Trophoblast cell (in vitro differentiated cells and primary cell): ENCODE measurements at regions not wholly inside any gene's neighbourhood (a gene's known extent, or its start where the extent isn't known, plus 50 kb on each side); places are given as distances from the start of the nearest gene placed in this dataset.

ENCODE experiments used
- DNase-seq, 2 donors: peaks; one replicate each; pipeline ENCODE4 v3.0.0-alpha.2; 2016
- H2AFZ ChIP-seq: 2 replicates; pipeline ENCODE4 v1.6.1; 2013; ENCODE audit warnings: low read length, moderate library complexity, mild to moderate bottlenecking; ENCODE audit not compliant: insufficient read depth, poor library complexity
- H2AK5ac ChIP-seq: 2 replicates; pipeline ENCODE4 v1.6.1; 2013; ENCODE audit warnings: mild to moderate bottlenecking, low read length
- H2BK120ac ChIP-seq: 2 replicates; pipeline ENCODE4 v1.6.1; 2013; ENCODE audit warnings: low read length, mild to moderate bottlenecking, moderate library complexity; ENCODE audit not compliant: insufficient read depth, poor library complexity
- H2BK12ac ChIP-seq: 2 replicates; pipeline ENCODE4 v1.6.1; 2013; ENCODE audit warnings: mild to moderate bottlenecking, low read length, moderate library complexity
- H2BK5ac ChIP-seq: 2 replicates; pipeline ENCODE4 v1.6.1; 2013; ENCODE audit warnings: low read length, low read depth, moderate library complexity, mild to moderate bottlenecking; ENCODE audit not compliant: poor library complexity
- H3K14ac ChIP-seq: 2 replicates; pipeline ENCODE4 v1.6.1; 2013; ENCODE audit warnings: mild to moderate bottlenecking, low read length
- H3K18ac ChIP-seq: 2 replicates; pipeline ENCODE4 v1.6.1; 2013; ENCODE audit warnings: mild to moderate bottlenecking, low read length
- H3K23ac ChIP-seq: 2 replicates; pipeline ENCODE4 v1.6.1; 2013; ENCODE audit warnings: low read length
- H3K27ac ChIP-seq: 2 replicates; pipeline ENCODE4 v1.5.1; 2013; ENCODE audit warnings: low read depth, mild to moderate bottlenecking, inconsistent platforms, low read length, moderate library complexity
- H3K27me3 ChIP-seq: 2 replicates; pipeline ENCODE4 v1.6.1; 2013; ENCODE audit warnings: inconsistent platforms, mild to moderate bottlenecking, low read length, moderate library complexity; ENCODE audit not compliant: insufficient read depth
- H3K36me3 ChIP-seq, 2 experiments: 1 replicate in 1 of 2; 2 replicates in 1 of 2; pipeline ENCODE4 v1.6.1; 2013; ENCODE audit warnings: low read length in 2 of 2, mild to moderate bottlenecking in 2 of 2, moderate library complexity in 1 of 2; ENCODE audit not compliant: insufficient read depth in 2 of 2, control insufficient read depth in 1 of 2
- H3K4ac ChIP-seq: 2 replicates; pipeline ENCODE4 v1.6.1; 2013; ENCODE audit warnings: low read depth, mild to moderate bottlenecking, low read length, moderate library complexity
- H3K4me1 ChIP-seq, 2 experiments: 1 replicate in 1 of 2; 2 replicates in 1 of 2; pipeline ENCODE4 v1.6.1; 2013; ENCODE audit warnings: low read length in 2 of 2, mild to moderate bottlenecking in 2 of 2, moderate library complexity in 1 of 2; ENCODE audit not compliant: insufficient read depth in 2 of 2, control insufficient read depth in 1 of 2
- H3K4me2 ChIP-seq: 2 replicates; pipeline ENCODE4 v1.6.1; 2013; ENCODE audit warnings: inconsistent platforms, mild to moderate bottlenecking, low read length, moderate library complexity
- H3K4me3 ChIP-seq: 2 replicates; pipeline ENCODE4 v1.5.1; 2013; ENCODE audit warnings: mild to moderate bottlenecking, low read depth, low read length, inconsistent platforms
- H3K79me1 ChIP-seq: one replicate; pipeline ENCODE4 v1.6.1; 2013; ENCODE audit warnings: low read length
- H3K79me2 ChIP-seq: 2 replicates; pipeline ENCODE4 v1.6.1; 2013; ENCODE audit warnings: low read length, mild to moderate bottlenecking; ENCODE audit not compliant: control insufficient read depth, insufficient read depth, poor library complexity
- H3K9ac ChIP-seq: 2 replicates; pipeline ENCODE4 v1.6.1; 2013; ENCODE audit warnings: mild to moderate bottlenecking, low read length
- H3K9me3 ChIP-seq: 2 replicates; pipeline ENCODE4 v1.6.1; 2013; ENCODE audit warnings: low read depth, mild to moderate bottlenecking, control low read depth, inconsistent platforms, low read length; ENCODE audit not compliant: insufficient read depth
- H4K12ac ChIP-seq: 2 replicates; pipeline ENCODE4 v1.6.1; 2013; ENCODE audit warnings: low read depth, mild to moderate bottlenecking, low read length, moderate library complexity
- H4K8ac ChIP-seq: 2 replicates; pipeline ENCODE4 v1.6.1; 2013; ENCODE audit warnings: low read depth, mild to moderate bottlenecking, low read length, moderate library complexity
- H4K91ac ChIP-seq: one replicate; pipeline ENCODE4 v1.6.1; 2013; ENCODE audit warnings: low read depth, mild to moderate bottlenecking, low read length, moderate library complexity
- WGBS: extraction: QIAGEN DNeasy Blood & Tissue Kit; methylation state at CpG from one replicate; pipeline ENCODE4 v1.1.7; 2013; ENCODE audit warnings: missing lambda C conversion rate; ENCODE audit not compliant: insufficient read length, insufficient coverage; ENCODE audit errors: extremely low coverage; 5-methylcytosine and 5-hydroxymethylcytosine counted together

- no peak overlapping the region for H4K12ac ChIP-seq
- no peak overlapping the region for H2BK120ac ChIP-seq
- H3K9me3 ChIP-seq: no peaks in the 10 kb centered on the region
- H4K91ac ChIP-seq: no peak overlapping the region
- no peak overlapping the region for H3K9ac ChIP-seq
- no peak overlapping the region for H2AK5ac ChIP-seq
- no peaks in the 10 kb centered on the region for H3K79me2 ChIP-seq
- H3K18ac ChIP-seq: no peak overlapping the region
- H3K4me3 ChIP-seq: no peak overlapping the region
- H3K4me1 ChIP-seq: no peaks in the 10 kb centered on the region
- H3K14ac ChIP-seq: no peak overlapping the region
- H3K27me3 ChIP-seq: no peaks in the 10 kb centered on the region
- no peaks in the 10 kb centered on the region for H3K36me3 ChIP-seq
- H3K4me2 ChIP-seq: peak overlapping the region; percentile 10
- H2BK5ac ChIP-seq: no peak overlapping the region
- no peak overlapping the region for H2AFZ ChIP-seq
- no peak overlapping the region for H2BK12ac ChIP-seq
- no peak overlapping the region for H3K27ac ChIP-seq
- no peak overlapping the region for H4K8ac ChIP-seq
- WGBS: no CpG with 5 or more reads among the region's 2 CpGs
- peak in 1 of 2 donors; percentile 59 for DNase-seq
- no peak overlapping the region for H3K4ac ChIP-seq
- H3K79me1 ChIP-seq: peaks cover 1% of the 10 kb centered on the region
- H3K23ac ChIP-seq: no peak overlapping the region
These were observed 881.4 kb upstream of the CHORDC1 start for GRCh38 chr11:91104237-91104636.

- WGBS: no CpG with 5 or more reads among the region's 3 CpGs
- Histone ChIP-seq H3K79me2 (no peaks in the 10 kb centered on the region), H3K4me1 (no peaks in the 10 kb centered on the region), H4K8ac (no peak overlapping the region), H3K14ac (no peak overlapping the region), H2BK120ac (no peak overlapping the region), H3K79me1 (peaks cover 1% of the 10 kb centered on the region), H4K12ac (no peak overlapping the region), H2BK12ac (no peak overlapping the region), H3K9me3 (no peaks in the 10 kb centered on the region), H2BK5ac (no peak overlapping the region), H3K4me2 (no peak overlapping the region), H3K18ac (no peak overlapping the region), H3K27me3 (no peaks in the 10 kb centered on the region), H3K9ac (no peak overlapping the region), H3K4ac (no peak overlapping the region), H4K91ac (no peak overlapping the region), H2AFZ (no peak overlapping the region), H2AK5ac (no peak overlapping the region), H3K36me3 (no peaks in the 10 kb centered on the region), H3K23ac (no peak overlapping the region), H3K4me3 (no peak overlapping the region), H3K27ac (no peak overlapping the region)
- DNase-seq: no peak
These were observed 877.6 kb upstream of the CHORDC1 start for GRCh38 chr11:91100427-91100826.

- DNase-seq: no peak
- H2BK5ac ChIP-seq: no peak overlapping the region
- H3K14ac ChIP-seq: no peak overlapping the region
- no peaks in the 10 kb centered on the region for H3K27me3 ChIP-seq
- H3K23ac ChIP-seq: no peak overlapping the region
- no peaks in the 10 kb centered on the region for H3K4me1 ChIP-seq
- H4K91ac ChIP-seq: no peak overlapping the region
- no peak overlapping the region for H2BK120ac ChIP-seq
- H2BK12ac ChIP-seq: no peak overlapping the region
- H2AFZ ChIP-seq: no peak overlapping the region
- H3K18ac ChIP-seq: no peak overlapping the region
- no peak overlapping the region for H2AK5ac ChIP-seq
- no peaks in the 10 kb centered on the region for H3K79me2 ChIP-seq
- H3K9me3 ChIP-seq: no peaks in the 10 kb centered on the region
- H3K4me2 ChIP-seq: no peak overlapping the region
- H3K4me3 ChIP-seq: no peak overlapping the region
- H3K79me1 ChIP-seq: no peaks in the 10 kb centered on the region
- H3K4ac ChIP-seq: no peak overlapping the region
- no CpG with 5 or more reads among the region's 2 CpGs for WGBS
- H4K8ac ChIP-seq: no peak overlapping the region
- no peaks in the 10 kb centered on the region for H3K36me3 ChIP-seq
- H3K27ac ChIP-seq: no peak overlapping the region
- no peak overlapping the region for H3K9ac ChIP-seq
- no peak overlapping the region for H4K12ac ChIP-seq
These were observed 874.2 kb upstream of the CHORDC1 start for GRCh38 chr11:91097083-91097482.

- H3K27me3 ChIP-seq: no peaks in the 10 kb centered on the region
- H3K23ac ChIP-seq: no peak overlapping the region
- no peaks in the 10 kb centered on the region for H3K9me3 ChIP-seq
- H3K79me2 ChIP-seq: no peaks in the 10 kb centered on the region
- H2BK12ac ChIP-seq: no peak overlapping the region
- no peak overlapping the region for H3K4me2 ChIP-seq
- H4K91ac ChIP-seq: no peak overlapping the region
- H2BK5ac ChIP-seq: no peak overlapping the region
- H4K8ac ChIP-seq: no peak overlapping the region
- no peak overlapping the region for H3K18ac ChIP-seq
- no peak overlapping the region for H2AFZ ChIP-seq
- DNase-seq: no peak
- no peak overlapping the region for H4K12ac ChIP-seq
- H3K36me3 ChIP-seq: no peaks in the 10 kb centered on the region
- no peaks in the 10 kb centered on the region for H3K4me1 ChIP-seq
- no peak overlapping the region for H2BK120ac ChIP-seq
- no peak overlapping the region for H3K4ac ChIP-seq
- H3K9ac ChIP-seq: no peak overlapping the region
- no peak overlapping the region for H3K4me3 ChIP-seq
- no peak overlapping the region for H2AK5ac ChIP-seq
- no peak overlapping the region for H3K14ac ChIP-seq
- H3K27ac ChIP-seq: no peak overlapping the region
- H3K79me1 ChIP-seq: no peaks in the 10 kb centered on the region
These were observed 870.3 kb upstream of the CHORDC1 start for GRCh38 chr11:91093141-91093540.

- no peak overlapping the region for H2BK5ac ChIP-seq
These were observed 868.7 kb upstream of the CHORDC1 start for GRCh38 chr11:91091563-91091962.

More at GRCh38 chr11:91091563-91091962, 868.7 kb upstream of the CHORDC1 start:
- Histone ChIP-seq H3K36me3 (no peaks in the 10 kb centered on the region), H2BK12ac (no peak overlapping the region), H3K4ac (no peak overlapping the region), H3K9ac (no peak overlapping the region), H3K27ac (no peak overlapping the region), H3K79me2 (no peaks in the 10 kb centered on the region), H3K14ac (no peak overlapping the region), H2AFZ (no peak overlapping the region), H3K27me3 (no peaks in the 10 kb centered on the region), H2BK120ac (no peak overlapping the region), H4K12ac (no peak overlapping the region), H3K4me3 (no peak overlapping the region), H3K4me1 (no peaks in the 10 kb centered on the region), H4K91ac (no peak overlapping the region), H2AK5ac (no peak overlapping the region), H3K79me1 (no peaks in the 10 kb centered on the region), H3K9me3 (no peaks in the 10 kb centered on the region), H3K23ac (no peak overlapping the region), H3K18ac (no peak overlapping the region), H4K8ac (no peak overlapping the region), H3K4me2 (no peak overlapping the region)
- no peak for DNase-seq
